ENCODE measurements at regions not wholly inside any gene's neighbourhood (a gene's known extent, or its start where the extent isn't known, plus 50 kb on each side); places are given as distances from the start of the nearest gene placed in this dataset.

GRCh38 chr3:102570511-102570910 lies 135.7 kb downstream of the ZPLD1 start:
- H3K27ac ChIP-seq = no peak overlapping the region
- ATAC-seq (no peak), DNase-seq (ENCODE audit: low read depth in 1 of 2, low spot score in 1 of 2) (no peak), FAIRE-seq (no peak)
- H3K4me2 ChIP-seq = no peak overlapping the region
- no peaks in the 10 kb centered on the region for H3K4me1 ChIP-seq
- TF ChIP-seq HDAC2 (IDR thresholded peaks at IDR 0.05) = no peak
- WGBS (ENCODE audit: missing lambda C conversion rate) = 4% methylated on average over 2 of the region's 2 CpGs
- POLR2A ChIA-PET = no interaction called here
- H3K4me3 ChIP-seq = no peak overlapping the region
- H3K9me3 ChIP-seq = no peaks in the 10 kb centered on the region
- CTCF ChIA-PET = no interaction called here

DNA sequence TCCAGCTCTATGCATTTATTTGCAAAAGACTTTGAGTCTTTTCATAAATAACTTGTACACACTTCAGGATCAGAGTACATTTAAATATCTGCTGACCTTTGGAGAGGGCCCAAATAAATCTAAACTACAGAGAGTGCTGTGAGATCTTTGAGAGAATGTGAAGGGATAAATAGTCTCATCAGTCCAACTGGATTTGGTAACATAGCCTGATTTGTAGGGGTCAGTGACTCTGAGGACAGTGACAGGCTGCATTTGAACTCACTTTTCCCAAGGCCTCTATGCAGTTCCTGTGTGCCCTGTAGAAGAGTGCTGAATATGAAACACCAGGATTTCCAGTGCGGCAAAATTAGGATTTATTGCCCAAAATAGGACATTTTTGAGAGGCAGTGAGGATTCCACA lies 136.2 kb downstream of the ZPLD1 start:
- Histone ChIP-seq H3K9me3 (no peaks in the 10 kb centered on the region), H3K4me3 (no peak overlapping the region), H3K4me2 (no peak overlapping the region), H3K4me1 (no peaks in the 10 kb centered on the region), H3K27ac (no peak overlapping the region)
- FAIRE-seq = no peak
- ChIA-PET POLR2A (no interaction called here), CTCF (no interaction called here)
- no peak for ATAC-seq
- 28% methylated on average over 1 of the region's 1 CpG for WGBS (ENCODE audit: missing lambda C conversion rate)
- no peak for DNase-seq (ENCODE audit: low read depth in 1 of 2, low spot score in 1 of 2)
- TF ChIP-seq NFE2L2 (conservative IDR thresholded peaks at IDR 0.05; ENCODE audit: low read length) = no peak
- TF ChIP-seq TFCP2L1 (CRISPR knock-in tag; IDR thresholded peaks at IDR 0.05) = no peak
- no peak for TF ChIP-seq BCL3 (IDR thresholded peaks at IDR 0.05)
- no peak for TF ChIP-seq CBX2 (IDR thresholded peaks at IDR 0.05; ENCODE audit: borderline replicate concordance, low read depth)
- TF ChIP-seq, protein P1, sequence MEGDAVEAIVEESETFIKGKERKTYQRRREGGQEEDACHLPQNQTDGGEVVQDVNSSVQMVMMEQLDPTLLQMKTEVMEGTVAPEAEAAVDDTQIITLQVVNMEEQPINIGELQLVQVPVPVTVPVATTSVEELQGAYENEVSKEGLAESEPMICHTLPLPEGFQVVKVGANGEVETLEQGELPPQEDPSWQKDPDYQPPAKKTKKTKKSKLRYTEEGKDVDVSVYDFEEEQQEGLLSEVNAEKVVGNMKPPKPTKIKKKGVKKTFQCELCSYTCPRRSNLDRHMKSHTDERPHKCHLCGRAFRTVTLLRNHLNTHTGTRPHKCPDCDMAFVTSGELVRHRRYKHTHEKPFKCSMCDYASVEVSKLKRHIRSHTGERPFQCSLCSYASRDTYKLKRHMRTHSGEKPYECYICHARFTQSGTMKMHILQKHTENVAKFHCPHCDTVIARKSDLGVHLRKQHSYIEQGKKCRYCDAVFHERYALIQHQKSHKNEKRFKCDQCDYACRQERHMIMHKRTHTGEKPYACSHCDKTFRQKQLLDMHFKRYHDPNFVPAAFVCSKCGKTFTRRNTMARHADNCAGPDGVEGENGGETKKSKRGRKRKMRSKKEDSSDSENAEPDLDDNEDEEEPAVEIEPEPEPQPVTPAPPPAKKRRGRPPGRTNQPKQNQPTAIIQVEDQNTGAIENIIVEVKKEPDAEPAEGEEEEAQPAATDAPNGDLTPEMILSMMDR (IDR thresholded peaks at IDR 0.05) = no peak

DNA sequence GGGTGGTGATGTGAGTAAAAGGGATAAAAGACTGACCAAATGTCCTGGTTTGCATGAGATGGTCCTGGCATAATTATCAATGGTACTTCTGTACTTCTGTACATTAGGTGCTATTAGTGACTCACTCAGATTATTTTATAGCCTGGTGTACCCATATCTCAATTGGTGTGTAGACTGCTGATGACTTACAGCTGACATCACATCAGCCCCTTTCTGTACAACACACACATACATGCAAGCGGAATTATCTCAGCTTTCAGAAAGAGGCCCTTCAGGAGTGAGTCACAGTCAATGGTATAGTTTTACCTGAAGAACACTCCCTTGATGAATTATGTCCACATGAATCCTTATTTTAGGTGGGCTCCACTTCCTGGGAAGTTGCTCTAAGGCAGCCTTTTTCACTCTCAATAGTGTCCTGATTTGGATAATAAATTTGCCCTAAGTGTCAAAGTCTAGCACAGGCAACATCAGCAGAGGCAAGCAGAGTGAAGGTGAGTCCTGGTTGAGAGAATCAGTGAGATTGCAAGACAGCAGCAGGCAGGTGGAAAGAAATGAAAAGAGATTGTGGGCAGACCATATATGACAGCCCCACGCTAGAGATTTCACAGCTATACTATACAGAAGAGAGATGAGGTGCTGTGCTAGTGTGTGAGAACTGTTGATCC lies 137.0 kb downstream of the ZPLD1 start:
- H3K9me3 ChIP-seq = no peaks in the 10 kb centered on the region
- DNase-seq (ENCODE audit: low read depth in 1 of 2, low spot score in 1 of 2) = no peak
- no peaks in the 10 kb centered on the region for H3K4me1 ChIP-seq
- H3K4me2 ChIP-seq = no peak overlapping the region
- ChIA-PET POLR2A (no interaction called here), CTCF (no interaction called here)
- ATAC-seq = no peak
- no peak overlapping the region for H3K27ac ChIP-seq
- TF ChIP-seq RFX5 (IDR thresholded peaks at IDR 0.05) (no peak), HDAC2 (IDR thresholded peaks at IDR 0.05) (no peak), FOSL2 (IDR thresholded peaks at IDR 0.05) (no peak), FOSL2 (CRISPR knock-in tag; IDR thresholded peaks at IDR 0.05) (no peak), RARB (CRISPR knock-in tag; IDR thresholded peaks at IDR 0.05) (no peak), ZSCAN20 (CRISPR knock-in tag; IDR thresholded peaks at IDR 0.05) (no peak), TP53 (CRISPR knock-in tag; IDR thresholded peaks at IDR 0.05) (no peak), BHLHE40 (IDR thresholded peaks at IDR 0.05; ENCODE audit: low read depth, low read length) (no peak), EHF (CRISPR knock-in tag; IDR thresholded peaks at IDR 0.05) (no peak), NR3C1 (IDR thresholded peaks at IDR 0.05) (no peak), PHF8 (IDR thresholded peaks at IDR 0.05; ENCODE audit: borderline replicate concordance, low read depth) (no peak), JUN (IDR thresholded peaks at IDR 0.05) (no peak), HOXB5 (CRISPR knock-in tag; IDR thresholded peaks at IDR 0.05) (no peak), CHD4 (IDR thresholded peaks at IDR 0.05; ENCODE audit: borderline replicate concordance) (no peak), KDM1A (IDR thresholded peaks at IDR 0.05; ENCODE audit: low read depth) (no peak), USF2 (IDR thresholded peaks at IDR 0.05) (no peak)
- TF ChIP-seq, protein P2, sequence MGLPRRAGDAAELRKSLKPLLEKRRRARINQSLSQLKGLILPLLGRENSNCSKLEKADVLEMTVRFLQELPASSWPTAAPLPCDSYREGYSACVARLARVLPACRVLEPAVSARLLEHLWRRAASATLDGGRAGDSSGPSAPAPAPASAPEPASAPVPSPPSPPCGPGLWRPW (IDR thresholded peaks at IDR 0.05) = no peak
- 23% methylated on average over 2 of the region's 2 CpGs for WGBS (ENCODE audit: missing lambda C conversion rate)
- H3K4me3 ChIP-seq = no peak overlapping the region
- FAIRE-seq = no peak

Measured in A549 (cell line).